Coronary artery (tissue), 2 donors: ENCODE measurements at regions not wholly inside any gene's neighbourhood (a gene's known extent, or its start where the extent isn't known, plus 50 kb on each side); places are given as distances from the start of the nearest gene placed in this dataset.
"Not testable (repeated sequence)": the region's sequence is repeated elsewhere in the genome, so short reads cannot be mapped to it uniquely, and the experiment has no call there.

Experiments used
- DNase-seq: peaks from one replicate; pipeline ENCODE4 v3.0.0-alpha.2; 2017; ENCODE audit warnings: low spot score
- H3K27ac ChIP-seq, 2 donors: fragments of 200-600 bp; sonication (generic); one replicate each; pipeline ENCODE4 v1.5.1; 2016 to 2019
- H3K4me3 ChIP-seq: fragments of 200-600 bp; sonication (generic); 2 replicates; pipeline ENCODE4 v1.5.1; 2016; ENCODE audit warnings: mild to moderate bottlenecking, moderate library complexity
- TF ChIP-seq, protein P1 (sequence below): fragments of 200-600 bp; sonication (generic); IDR thresholded peaks from one replicate; pipeline ENCODE4 v1.5.1; 2019; ENCODE audit warnings: antibody characterized with exemption

- H3K27ac ChIP-seq: no peak overlapping the region
- TF ChIP-seq, protein P1, sequence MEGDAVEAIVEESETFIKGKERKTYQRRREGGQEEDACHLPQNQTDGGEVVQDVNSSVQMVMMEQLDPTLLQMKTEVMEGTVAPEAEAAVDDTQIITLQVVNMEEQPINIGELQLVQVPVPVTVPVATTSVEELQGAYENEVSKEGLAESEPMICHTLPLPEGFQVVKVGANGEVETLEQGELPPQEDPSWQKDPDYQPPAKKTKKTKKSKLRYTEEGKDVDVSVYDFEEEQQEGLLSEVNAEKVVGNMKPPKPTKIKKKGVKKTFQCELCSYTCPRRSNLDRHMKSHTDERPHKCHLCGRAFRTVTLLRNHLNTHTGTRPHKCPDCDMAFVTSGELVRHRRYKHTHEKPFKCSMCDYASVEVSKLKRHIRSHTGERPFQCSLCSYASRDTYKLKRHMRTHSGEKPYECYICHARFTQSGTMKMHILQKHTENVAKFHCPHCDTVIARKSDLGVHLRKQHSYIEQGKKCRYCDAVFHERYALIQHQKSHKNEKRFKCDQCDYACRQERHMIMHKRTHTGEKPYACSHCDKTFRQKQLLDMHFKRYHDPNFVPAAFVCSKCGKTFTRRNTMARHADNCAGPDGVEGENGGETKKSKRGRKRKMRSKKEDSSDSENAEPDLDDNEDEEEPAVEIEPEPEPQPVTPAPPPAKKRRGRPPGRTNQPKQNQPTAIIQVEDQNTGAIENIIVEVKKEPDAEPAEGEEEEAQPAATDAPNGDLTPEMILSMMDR: no peak
- DNase-seq: no peak
- H3K4me3 ChIP-seq: no peak overlapping the region
Observed at GRCh38 chr1:91604632-91605031, 104.0 kb downstream of the CDC7 start.

- no peak overlapping the region for H3K27ac ChIP-seq
- H3K4me3 ChIP-seq: no peak overlapping the region
- TF ChIP-seq, protein P1: no peak
- DNase-seq: no peak
Observed at GRCh38 chr1:91605566-91605965, 104.9 kb downstream of the CDC7 start.

- Histone ChIP-seq H3K4me3 (no peak overlapping the region), H3K27ac (no peak overlapping the region)
- no peak for DNase-seq
- TF ChIP-seq, protein P1: no peak
Observed at GRCh38 chr1:91606546-91607078, 106.0 kb downstream of the CDC7 start.

- not testable (repeated sequence) for H3K27ac ChIP-seq, DNase-seq, H3K4me3 ChIP-seq
Observed at GRCh38 chr1:91607686-91608085, 107.0 kb downstream of the CDC7 start.

DNA sequence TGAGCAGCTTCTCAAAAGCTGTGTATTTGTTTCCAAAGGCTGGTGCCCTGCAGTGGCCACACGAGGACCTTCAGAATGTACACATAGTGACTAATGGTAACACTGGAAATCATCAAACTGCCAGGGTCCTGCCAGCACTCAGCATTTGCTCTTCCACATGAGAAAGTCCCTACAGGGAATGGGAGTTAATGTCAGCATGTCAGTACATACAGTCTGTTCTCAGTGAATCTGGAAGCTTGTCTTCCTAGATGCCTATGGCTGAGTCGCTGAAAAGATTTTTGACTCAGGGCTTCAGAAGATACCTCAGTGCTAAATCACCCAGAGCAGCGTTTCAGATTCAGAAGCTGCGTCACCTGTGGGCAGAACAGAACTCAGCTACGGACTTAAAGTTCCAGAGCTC, 108.2 kb downstream of the CDC7 start:
- Histone ChIP-seq H3K4me3 (no peak overlapping the region), H3K27ac (no peak overlapping the region)
- TF ChIP-seq, protein P1: no peak
- no peak for DNase-seq

DNA sequence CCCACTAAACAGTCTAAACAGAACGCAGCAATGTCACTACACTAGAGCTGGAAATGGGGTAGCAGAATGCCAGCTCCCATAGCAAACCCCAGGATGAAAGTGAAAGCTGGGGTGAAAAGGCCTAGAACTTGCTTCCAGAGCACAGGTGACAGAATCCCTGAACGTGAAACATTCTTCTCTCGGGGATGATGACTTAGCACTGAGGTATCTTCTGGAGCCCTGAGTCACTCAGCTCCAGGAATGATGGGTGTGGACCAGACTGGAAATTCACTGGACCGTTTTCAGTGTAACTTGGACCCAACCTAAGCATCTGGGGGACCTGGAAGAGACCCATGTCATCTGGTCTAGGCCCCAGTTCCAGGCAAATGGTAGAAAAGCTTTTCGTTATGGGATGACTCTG, 108.9 kb downstream of the CDC7 start:
- no peak overlapping the region for H3K4me3 ChIP-seq
- DNase-seq: no peak
- no peak overlapping the region for H3K27ac ChIP-seq
- TF ChIP-seq, protein P1: no peak

DNA sequence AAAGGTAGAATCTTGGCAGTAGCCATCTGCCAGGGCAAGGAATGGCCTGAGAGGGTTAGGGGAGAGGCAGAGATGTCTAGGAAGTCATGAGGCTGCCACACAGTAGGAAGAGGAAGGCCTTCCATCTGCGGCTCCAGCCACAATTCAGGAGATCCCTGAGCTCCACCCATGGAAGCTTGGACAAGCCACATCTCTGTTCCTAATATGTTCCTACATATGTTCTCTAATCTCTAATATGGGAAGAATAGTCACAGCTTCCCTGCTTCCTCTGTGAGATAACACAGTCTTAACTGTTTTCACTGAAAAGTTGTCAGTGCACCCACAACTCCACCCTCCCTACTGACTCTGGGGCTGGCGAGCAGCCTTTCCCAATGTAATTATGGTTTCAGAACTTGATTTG, 109.5 kb downstream of the CDC7 start:
- no peak for DNase-seq
- TF ChIP-seq, protein P1: no peak
- Histone ChIP-seq H3K27ac (no peak overlapping the region), H3K4me3 (no peak overlapping the region)

DNA sequence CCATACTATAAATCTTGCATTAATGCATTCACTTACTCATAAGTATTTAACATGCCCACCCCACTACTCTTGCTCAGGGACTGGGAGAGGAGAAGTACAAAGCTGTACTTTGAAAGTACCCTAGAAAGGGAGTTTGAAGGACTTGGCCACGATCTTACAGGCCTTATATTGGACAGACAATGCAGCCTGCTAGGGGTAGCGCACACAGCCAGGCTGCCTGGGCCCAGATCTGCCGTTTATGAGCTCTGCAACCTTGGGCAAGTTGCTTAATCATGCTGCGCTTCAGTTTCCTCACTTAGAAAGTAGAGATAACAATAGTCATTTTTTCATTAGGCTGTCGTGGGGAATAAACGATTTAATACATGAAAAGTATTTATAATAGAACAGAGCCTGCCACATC, 110.1 kb downstream of the CDC7 start:
- Histone ChIP-seq H3K4me3 (no peak overlapping the region), H3K27ac (no peak overlapping the region)
- TF ChIP-seq, protein P1: no peak
- no peak for DNase-seq
